ENCODE measurements at regions not wholly inside any gene's neighbourhood (a gene's known extent, or its start where the extent isn't known, plus 50 kb on each side); places are given as distances from the start of the nearest gene placed in this dataset.
"Not testable (repeated sequence)": the region's sequence is repeated elsewhere in the genome, so short reads cannot be mapped to it uniquely, and the experiment has no call there.

GRCh38 chr3:26108846-26109489, 319.1 kb downstream of the OXSM start:
- no peak for DNase-seq (ENCODE audit: low read depth in 4 of 4, low spot score in 2 of 4)

GRCh38 chr3:26114851-26115250, 325.0 kb downstream of the OXSM start:
- DNase-seq (ENCODE audit: low read depth in 4 of 4, low spot score in 2 of 4) = no peak

DNA sequence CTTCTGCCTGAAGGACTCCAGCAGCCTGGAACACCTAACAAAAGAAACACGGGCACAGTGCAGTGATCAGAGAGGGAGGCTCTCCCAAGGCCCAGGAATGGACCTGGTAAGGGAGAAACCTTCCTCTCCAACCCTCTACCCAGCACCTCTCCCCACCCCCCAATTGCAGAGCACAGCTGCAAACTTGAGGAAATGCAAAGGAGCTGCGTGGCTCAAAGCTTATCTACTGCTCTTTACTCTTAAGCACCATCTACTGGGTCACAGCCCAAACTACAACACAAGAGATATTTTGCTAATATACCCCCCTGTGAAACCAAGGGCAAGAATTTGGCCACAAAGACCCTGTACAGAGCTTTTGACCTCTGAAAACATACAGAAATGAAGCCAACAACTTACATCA, 328.3 kb downstream of the OXSM start:
- DNase-seq (ENCODE audit: low read depth in 4 of 4, low spot score in 2 of 4) = no peak

DNA sequence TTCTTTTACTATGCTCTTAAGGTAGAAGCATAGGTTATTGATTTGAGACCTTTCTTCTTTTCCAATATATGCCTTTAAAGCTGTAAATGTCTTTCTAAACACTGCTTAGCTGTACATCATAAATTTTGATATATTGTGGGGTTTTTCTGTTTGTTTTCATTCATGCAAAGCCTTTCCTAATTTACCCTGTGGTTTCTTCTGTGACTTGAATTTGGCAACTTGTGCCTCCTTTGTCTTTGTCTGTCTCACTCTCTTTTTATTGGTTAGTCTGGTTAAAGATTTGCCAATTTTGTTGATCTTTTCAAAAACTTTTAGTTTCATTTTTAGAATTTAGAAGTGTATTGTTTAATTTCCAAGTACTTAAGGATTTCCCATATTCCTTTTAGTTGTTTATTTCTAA, 343.1 kb downstream of the OXSM start:
- DNase-seq (ENCODE audit: low read depth in 4 of 4, low spot score in 2 of 4) = no peak

- no peak for DNase-seq (ENCODE audit: low read depth in 4 of 4, low spot score in 2 of 4)
Observed at GRCh38 chr3:26141296-26141695, 351.4 kb downstream of the OXSM start.

DNA sequence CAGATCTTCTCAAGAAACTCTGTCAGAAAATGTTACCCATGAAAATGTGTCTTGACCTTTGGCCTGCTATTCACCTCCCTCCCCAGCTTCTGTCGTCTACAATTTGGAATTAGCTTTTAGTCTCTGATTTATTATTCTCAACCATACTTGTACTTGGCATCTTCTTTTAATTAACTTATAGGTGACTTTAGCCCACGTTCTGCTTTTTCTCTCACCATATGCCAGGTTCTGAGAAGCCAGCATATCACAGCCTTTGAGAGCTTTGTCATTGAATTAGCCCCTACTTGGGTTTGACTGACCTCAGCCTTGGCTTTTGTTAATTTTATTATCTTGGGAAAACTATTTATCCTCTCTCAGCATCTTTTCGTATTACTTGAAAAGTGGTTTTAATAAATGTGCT, 355.9 kb downstream of the OXSM start:
- DNase-seq (ENCODE audit: low read depth in 4 of 4, low spot score in 2 of 4) = no peak

- DNase-seq (ENCODE audit: low read depth in 4 of 4, low spot score in 2 of 4) = not testable (repeated sequence)
Observed at GRCh38 chr3:26157428-26157827, 367.5 kb downstream of the OXSM start.

- DNase-seq (ENCODE audit: low read depth in 4 of 4, low spot score in 2 of 4) = peak in 2 of 4 donors; percentile 22 to 33
Observed at GRCh38 chr3:26171006-26171405, 381.1 kb downstream of the OXSM start.

DNA sequence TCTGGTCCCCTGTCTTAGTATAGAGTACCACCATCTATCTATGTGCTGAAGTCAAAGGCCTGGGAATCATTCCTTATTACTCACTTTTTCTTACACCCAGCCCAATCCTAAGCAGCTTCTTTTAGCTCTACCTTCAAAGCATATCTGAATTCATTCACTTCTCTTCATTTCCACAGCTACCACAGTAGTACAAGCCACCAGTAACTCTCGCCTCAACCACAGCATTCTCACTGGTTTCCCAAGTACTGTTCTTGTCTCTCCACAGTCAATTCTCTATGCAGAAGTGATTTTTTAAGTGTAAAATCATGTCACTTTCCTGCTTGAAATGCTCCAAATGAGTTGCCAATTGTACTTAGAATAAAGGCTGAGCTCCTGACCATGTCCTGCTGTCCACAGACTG, 401.7 kb downstream of the OXSM start:
- no peak for DNase-seq (ENCODE audit: low read depth in 4 of 4, low spot score in 2 of 4)

GRCh38 chr3:26193558-26193957, 403.7 kb downstream of the OXSM start:
- no peak for DNase-seq (ENCODE audit: low read depth in 4 of 4, low spot score in 2 of 4)

DNA sequence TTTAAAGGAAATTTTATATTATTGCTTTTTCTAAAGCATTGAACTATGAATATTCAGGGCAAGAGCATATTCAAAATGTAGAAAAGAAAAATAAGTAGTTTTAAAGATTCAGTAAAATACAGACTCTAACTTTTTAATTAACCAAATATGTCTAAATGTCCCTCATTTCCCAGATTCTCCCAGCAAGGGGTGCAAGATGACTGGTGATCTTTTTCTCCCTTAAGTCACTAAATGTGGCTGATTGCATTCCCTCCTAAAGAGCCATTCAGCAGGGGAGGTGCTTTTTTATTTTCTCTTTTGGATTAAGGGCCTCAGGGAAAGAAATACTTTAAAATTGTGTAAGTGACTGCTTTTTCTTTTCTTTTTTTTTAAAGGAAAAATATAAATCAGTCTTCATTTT, 406.9 kb downstream of the OXSM start:
- DNase-seq (ENCODE audit: low read depth in 4 of 4, low spot score in 2 of 4) = no peak

GRCh38 chr3:26198609-26199008, 408.7 kb downstream of the OXSM start:
- DNase-seq (ENCODE audit: low read depth in 4 of 4, low spot score in 2 of 4) = no peak

DNA sequence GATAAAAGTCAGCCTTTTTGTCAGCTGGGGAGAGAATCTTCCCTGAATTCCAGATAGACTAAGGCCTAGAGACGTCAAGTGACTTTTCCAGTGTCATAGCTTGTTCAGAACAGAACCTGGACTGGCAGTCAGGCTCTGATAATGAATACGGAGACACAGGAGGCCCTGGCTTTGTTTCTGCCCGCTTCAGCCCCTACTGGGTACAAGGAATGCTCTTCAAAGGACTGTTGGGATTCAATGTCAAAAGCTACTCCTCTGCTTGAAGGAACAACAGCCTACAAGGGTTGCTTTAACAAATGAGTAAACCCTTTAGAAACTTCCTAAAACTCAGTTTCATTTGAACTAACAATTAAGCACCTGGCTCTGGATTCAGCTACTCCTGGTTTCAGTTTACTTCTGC, 412.3 kb downstream of the OXSM start:
- no peak for DNase-seq (ENCODE audit: low read depth in 4 of 4, low spot score in 2 of 4)

GRCh38 chr3:26205475-26205874, 415.6 kb downstream of the OXSM start:
- DNase-seq (ENCODE audit: low read depth in 4 of 4, low spot score in 2 of 4) = no peak

- DNase-seq (ENCODE audit: low read depth in 4 of 4, low spot score in 2 of 4) = no peak
Observed at GRCh38 chr3:26208201-26208600, 414.4 kb upstream of the LRRC3B start.

- DNase-seq (ENCODE audit: low read depth in 4 of 4, low spot score in 2 of 4) = no peak
Observed at GRCh38 chr3:26229801-26230200, 392.8 kb upstream of the LRRC3B start.

- DNase-seq (ENCODE audit: low read depth in 4 of 4, low spot score in 2 of 4) = no peak
Observed at GRCh38 chr3:26233374-26233773, 389.2 kb upstream of the LRRC3B start.

DNA sequence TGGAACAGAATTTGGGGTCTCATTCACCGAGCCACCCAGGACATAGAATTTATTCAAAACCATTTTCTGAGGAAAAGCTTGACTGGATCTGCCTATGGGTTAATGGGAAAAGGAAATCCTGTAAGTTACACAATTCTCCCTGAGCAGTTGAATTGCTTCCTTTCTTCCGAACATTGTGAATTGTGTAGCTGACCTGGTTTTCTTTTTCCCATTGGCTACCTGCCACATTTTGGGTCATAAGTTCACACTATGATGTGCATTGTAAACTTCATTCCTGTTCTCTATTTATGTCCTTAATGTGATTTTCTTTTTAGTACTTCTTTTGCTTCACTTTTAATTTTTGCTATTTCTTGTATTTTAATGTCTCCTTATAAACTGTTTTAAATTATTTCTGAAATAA, 386.0 kb upstream of the LRRC3B start:
- DNase-seq (ENCODE audit: low read depth in 4 of 4, low spot score in 2 of 4) = peak in 2 of 4 donors; percentile 29 to 38

DNA sequence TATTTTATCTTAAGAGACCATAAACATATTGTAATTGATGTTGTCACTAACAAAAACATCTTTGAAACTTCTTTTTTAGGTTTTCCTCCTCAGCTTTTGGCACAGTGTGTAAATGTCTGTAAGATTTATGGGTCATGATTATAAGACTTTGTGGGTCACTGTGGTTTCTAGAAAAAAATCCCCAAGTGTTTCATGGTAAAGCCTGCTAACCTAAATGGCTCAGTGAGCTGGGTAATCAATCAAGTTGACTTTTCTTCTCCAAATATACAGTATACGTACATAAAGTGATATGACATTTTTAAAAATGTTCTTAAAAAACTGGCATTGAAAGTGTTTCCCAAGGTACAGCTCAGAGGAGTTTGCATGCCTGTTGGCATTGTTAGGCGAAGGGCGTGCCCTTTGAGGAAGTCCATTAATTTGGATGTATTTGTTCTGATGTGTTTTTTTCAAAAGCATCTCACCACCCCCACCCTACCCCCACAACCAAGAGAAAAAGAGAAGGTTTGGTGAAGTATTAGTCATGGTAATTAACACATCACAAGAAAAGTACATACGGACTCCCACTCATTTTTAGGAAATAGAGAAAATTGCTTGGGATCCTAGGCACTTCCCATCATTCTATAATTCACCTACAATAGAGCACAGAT, 385.4 kb upstream of the LRRC3B start:
- peak in 2 of 4 donors; percentile 23 to 55 for DNase-seq (ENCODE audit: low read depth in 4 of 4, low spot score in 2 of 4)

DNA sequence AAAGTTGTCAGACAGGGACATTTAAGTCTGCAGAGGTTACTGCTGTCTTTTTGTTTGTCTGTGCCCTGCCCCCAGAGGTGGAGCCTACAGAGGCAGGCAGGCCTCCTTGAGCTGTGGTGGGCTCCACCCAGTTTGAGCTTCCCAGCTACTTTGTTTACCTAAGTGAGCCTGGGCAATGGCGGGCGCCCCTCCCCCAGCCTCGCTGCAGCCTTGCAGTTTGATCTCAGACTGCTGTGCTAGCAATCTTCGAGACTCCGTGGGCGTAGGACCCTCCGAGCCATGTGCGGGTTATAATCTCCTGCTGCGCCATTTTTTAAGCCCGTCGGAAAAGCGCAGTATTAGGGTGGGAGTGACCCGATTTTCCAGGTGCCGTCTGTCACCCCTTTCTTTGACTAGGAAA, 378.0 kb upstream of the LRRC3B start:
- not testable (repeated sequence) for DNase-seq (ENCODE audit: low read depth in 4 of 4, low spot score in 2 of 4)

GRCh38 chr3:26245236-26245635, 377.3 kb upstream of the LRRC3B start:
- no peak for DNase-seq (ENCODE audit: low read depth in 4 of 4, low spot score in 2 of 4)

GRCh38 chr3:26246901-26247300, 375.7 kb upstream of the LRRC3B start:
- no peak for DNase-seq (ENCODE audit: low read depth in 4 of 4, low spot score in 2 of 4)

DNA sequence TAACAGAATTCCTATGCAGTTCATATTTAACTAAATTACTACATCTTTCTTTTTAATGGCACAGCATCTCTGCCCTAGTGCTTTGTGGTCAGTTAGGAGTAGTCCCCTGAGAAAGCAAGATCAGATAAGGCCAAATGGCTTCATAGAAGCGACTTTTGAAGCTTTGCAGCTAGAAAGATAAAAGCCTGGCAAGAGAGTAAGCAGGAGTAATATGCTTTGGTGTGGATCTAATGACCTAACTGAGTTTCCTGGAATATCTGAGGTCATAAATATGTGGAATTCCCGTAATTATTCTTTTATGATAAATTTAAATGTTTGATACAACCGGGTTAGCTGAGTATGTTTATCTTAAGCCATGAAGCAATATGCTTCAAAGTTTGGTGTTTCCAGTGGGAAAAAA, 374.9 kb upstream of the LRRC3B start:
- no peak for DNase-seq (ENCODE audit: low read depth in 4 of 4, low spot score in 2 of 4)
